ENCODE measurements at regions not wholly inside any gene's neighbourhood (a gene's known extent, or its start where the extent isn't known, plus 50 kb on each side); places are given as distances from the start of the nearest gene placed in this dataset.

- TF ChIP-seq CTCF (conservative IDR thresholded peaks at IDR 0.05; ENCODE audit: low read length), result no peak
- TF ChIP-seq EZH2phosphoT487 (IDR thresholded peaks at IDR 0.05; ENCODE audit: borderline replicate concordance, low read depth, low read length), result no peak
These were observed 267.6 kb upstream of the TBC1D5 start for GRCh38 chr3:18010001-18010400.
